ENCODE measurements at regions not wholly inside any gene's neighbourhood (a gene's known extent, or its start where the extent isn't known, plus 50 kb on each side); places are given as distances from the start of the nearest gene placed in this dataset.

DNA sequence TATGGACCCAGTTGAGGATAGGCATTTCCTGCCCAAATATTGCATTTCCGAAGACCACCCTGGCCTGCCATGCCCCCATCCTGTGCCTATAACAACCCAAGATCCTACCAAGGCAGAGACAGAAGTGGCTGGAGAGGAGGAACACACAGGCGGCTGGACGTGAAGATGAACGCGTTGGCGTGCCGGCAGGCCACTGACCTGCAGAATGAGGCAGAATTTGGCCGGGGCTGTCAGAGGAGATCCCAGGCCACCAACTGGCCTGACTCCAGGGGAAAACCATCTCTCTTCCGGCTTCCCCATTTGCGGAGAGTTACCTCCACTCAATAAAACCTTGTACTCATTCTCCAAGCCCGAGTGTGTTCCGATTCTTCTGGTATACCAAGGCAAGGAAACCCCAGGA is 1507.5 kb downstream of the EFNA5 start:
- no peak for TF ChIP-seq CTCF (conservative IDR thresholded peaks at IDR 0.05)
- H3K27ac ChIP-seq: no peak overlapping the region

- H3K27ac ChIP-seq: no peak overlapping the region
- TF ChIP-seq CTCF (conservative IDR thresholded peaks at IDR 0.05): no peak
Measured at GRCh38 chr5:106159616-106160015, 1511.1 kb downstream of the EFNA5 start.

- no peak for TF ChIP-seq CTCF (conservative IDR thresholded peaks at IDR 0.05)
- H3K27ac ChIP-seq: no peak overlapping the region
Measured at GRCh38 chr5:106154280-106154716, 1516.4 kb downstream of the EFNA5 start.

DNA sequence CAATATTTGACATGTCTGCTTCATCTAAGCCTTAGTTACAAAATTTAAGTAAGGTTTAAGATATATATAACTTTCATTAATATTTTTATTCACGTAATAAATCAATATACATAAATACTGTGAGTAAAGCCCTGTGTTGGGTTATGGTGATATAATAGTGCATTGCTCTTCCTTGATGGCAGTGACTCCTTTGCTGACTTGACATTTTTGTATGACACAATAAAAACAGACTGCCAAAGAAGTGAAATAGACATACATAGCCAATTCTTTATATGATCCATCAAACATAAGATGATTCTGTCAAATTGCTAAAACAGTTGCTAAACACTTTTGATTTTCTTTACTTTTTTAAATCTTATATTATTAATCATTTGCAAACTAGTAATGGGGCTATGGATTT is 1518.2 kb downstream of the EFNA5 start:
- TF ChIP-seq CTCF (conservative IDR thresholded peaks at IDR 0.05): no peak
- H3K27ac ChIP-seq: no peak overlapping the region

DNA sequence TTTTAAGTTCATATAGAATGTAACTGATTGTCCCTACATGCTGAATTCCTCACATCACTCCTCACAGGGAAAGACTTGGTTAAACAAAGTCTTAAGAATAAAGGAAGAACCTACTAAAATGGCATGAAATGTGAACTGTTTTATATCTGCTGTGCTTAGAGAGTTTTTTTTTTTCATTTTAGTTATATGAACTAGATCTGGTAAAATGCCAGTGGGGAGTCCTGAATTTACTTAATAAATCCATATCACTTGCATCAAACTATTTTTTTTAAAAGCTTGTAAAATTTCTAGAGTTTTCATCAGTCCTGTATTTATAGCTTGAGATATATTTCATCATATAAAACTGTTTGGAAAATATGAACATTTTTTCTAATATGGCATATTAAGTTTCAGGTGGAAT is 1528.6 kb downstream of the EFNA5 start:
- no peak overlapping the region for H3K27ac ChIP-seq
- no peak for TF ChIP-seq CTCF (conservative IDR thresholded peaks at IDR 0.05)

GRCh38 chr5:106140101-106140500 is 1530.6 kb downstream of the EFNA5 start:
- H3K27ac ChIP-seq: no peak overlapping the region
- TF ChIP-seq CTCF (conservative IDR thresholded peaks at IDR 0.05): no peak

- no peak for TF ChIP-seq CTCF (conservative IDR thresholded peaks at IDR 0.05)
Measured at GRCh38 chr5:106136061-106136460, 1534.7 kb downstream of the EFNA5 start.

DNA sequence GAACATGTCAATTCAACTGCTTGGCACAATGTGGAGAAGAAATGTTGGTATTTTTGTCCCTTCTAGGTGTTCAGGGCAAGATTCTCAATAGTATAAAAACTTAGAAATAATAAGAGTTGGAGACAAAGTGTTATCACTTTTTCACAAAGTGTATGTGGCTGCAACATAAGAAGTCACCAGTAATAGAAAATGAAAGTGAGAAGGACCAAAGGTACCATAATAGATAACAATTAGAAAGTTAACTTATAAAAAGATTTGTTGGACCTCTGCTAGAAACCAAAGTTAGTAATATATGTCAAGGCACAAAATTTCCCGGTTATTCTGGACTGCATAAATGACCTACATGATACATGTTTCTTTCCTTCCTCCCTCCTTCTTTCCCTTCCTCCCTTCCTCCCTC is 1535.3 kb downstream of the EFNA5 start:
- no peak for TF ChIP-seq CTCF (conservative IDR thresholded peaks at IDR 0.05)
- no peak overlapping the region for H3K27ac ChIP-seq

More at GRCh38 chr5:106136061-106136460, 1534.7 kb downstream of the EFNA5 start:
- H3K27ac ChIP-seq: no peak overlapping the region

All from VCaP (cell line).